ENCODE measurements at regions not wholly inside any gene's neighbourhood (a gene's known extent, or its start where the extent isn't known, plus 50 kb on each side); places are given as distances from the start of the nearest gene placed in this dataset.

DNA sequence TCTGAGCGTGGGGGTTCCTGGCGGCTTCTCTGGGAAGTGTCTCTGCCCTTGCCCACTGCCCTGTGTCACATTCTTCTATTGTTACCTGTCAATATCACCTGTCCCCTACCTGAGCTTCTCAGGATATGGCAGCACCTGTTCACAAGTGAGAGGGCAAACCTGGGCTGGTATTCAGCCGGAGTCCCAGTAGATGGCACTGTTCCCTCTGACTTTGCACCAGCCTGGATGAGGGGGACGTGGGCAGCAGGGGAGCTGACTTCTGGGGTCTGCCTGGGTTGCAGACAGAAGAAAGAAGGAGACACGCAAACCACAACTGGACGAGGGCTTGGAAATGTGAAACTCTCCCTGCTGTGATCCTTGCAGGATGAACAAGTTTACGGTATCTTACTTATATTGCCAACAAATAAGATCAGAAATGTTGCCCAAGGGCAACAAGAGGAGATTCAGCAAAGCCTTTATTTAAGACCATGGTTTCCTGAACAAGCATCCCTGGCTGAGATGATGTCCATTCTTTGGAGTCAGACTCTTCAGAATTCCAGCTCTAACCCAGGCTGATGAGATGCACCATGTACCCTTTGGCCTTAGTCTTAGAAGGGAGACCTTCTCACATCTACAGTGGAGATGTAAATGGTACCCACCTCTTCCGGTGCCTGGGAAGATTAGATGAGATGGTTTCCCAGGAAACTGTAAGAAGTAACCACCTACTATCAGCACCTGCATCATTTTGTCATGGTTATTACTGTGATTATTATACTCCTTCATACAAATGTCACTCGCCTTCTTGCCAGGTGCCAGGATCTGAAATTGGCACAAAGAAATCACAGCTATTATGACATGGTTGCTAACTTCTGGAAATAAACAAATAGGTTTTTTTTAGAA, 400.0 kb upstream of the CDH4 start:
- H3K9ac ChIP-seq = no peak overlapping the region
- H3K4me1 ChIP-seq (ENCODE audit: control insufficient read depth in 1 of 2, insufficient read depth in 2 of 2, low read depth in 1 of 2, low read length in 1 of 2) = no peaks in the 10 kb centered on the region
- no peaks in the 10 kb centered on the region for H3K27me3 ChIP-seq (ENCODE audit: insufficient read depth)
- POLR2A ChIA-PET = no interaction called here
- CTCF ChIA-PET = interaction anchor here (0.6 to 1.7 kb wide), 8 partner anchors 8 to 794 kb away, joined by 3 to 7 read pairs (median 3); no protein-coding TSS in a partner anchor
- no peaks in the 10 kb centered on the region for H3K79me2 ChIP-seq (ENCODE audit: insufficient read depth)
- WGBS (ENCODE audit: low lambda C conversion rate) = 14% methylated on average over 9 of the region's 9 CpGs
- H4K20me1 ChIP-seq (ENCODE audit: insufficient read depth) = no peaks in the 10 kb centered on the region
- no peaks in the 10 kb centered on the region for H3K9me3 ChIP-seq
- H3F3A ChIP-seq (replicated peaks; ENCODE audit: insufficient read depth) = no peaks in the 10 kb centered on the region
- no peak overlapping the region for H3K27ac ChIP-seq (ENCODE audit: low read depth in 2 of 2, low read length in 1 of 2)
- no peaks in the 10 kb centered on the region for H3K36me3 ChIP-seq (replicated peaks in 1 of 2; ENCODE audit: control insufficient read depth in 1 of 2, insufficient read depth in 2 of 2, low read length in 1 of 2)
- TF ChIP-seq, protein P1, sequence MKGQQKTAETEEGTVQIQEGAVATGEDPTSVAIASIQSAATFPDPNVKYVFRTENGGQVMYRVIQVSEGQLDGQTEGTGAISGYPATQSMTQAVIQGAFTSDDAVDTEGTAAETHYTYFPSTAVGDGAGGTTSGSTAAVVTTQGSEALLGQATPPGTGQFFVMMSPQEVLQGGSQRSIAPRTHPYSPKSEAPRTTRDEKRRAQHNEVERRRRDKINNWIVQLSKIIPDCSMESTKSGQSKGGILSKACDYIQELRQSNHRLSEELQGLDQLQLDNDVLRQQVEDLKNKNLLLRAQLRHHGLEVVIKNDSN (IDR thresholded peaks at IDR 0.05; ENCODE audit: borderline replicate concordance, low read depth) = no peak
- TF ChIP-seq RAD21 (IDR thresholded peaks at IDR 0.05; ENCODE audit: low read length) = peak; percentile 52
- DNase-seq = peak; percentile 28
- no peaks in the 10 kb centered on the region for H3K9me2 ChIP-seq
- H3K4me3 ChIP-seq (ENCODE audit: low read depth in 2 of 2, low read length in 1 of 2) = peak overlapping the region in 1 of 2 experiments; percentile 41; a peak in 1 of 4 replicates
- H3K4me2 ChIP-seq = no peak overlapping the region
- no peak overlapping the region for H2AFZ ChIP-seq (ENCODE audit: low read depth)

DNA sequence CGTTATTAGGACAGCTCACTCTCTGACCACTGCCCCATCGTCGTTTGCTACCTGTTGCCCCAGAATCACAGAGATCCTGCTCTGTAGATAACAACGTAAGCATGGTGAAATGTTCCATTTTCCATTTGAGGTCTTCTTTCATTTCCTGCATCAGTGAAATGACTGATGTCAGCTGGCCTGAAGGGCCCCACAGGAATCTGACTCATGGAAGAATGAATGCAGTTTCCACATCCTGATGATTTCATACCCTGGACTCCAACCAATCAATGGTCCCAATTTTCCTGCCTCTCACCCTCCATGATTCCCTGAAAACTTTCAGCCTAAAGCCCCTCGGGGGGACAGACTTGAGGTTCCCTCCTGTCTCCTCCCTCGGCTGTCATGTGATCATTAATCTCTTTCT, 394.4 kb upstream of the CDH4 start:
- Histone ChIP-seq H3K4me2 (no peak overlapping the region), H3K9me3 (no peaks in the 10 kb centered on the region), H3K27ac (ENCODE audit: low read depth in 2 of 2, low read length in 1 of 2) (no peak overlapping the region), H4K20me1 (ENCODE audit: insufficient read depth) (no peaks in the 10 kb centered on the region), H3K79me2 (ENCODE audit: insufficient read depth) (no peaks in the 10 kb centered on the region), H3K36me3 (replicated peaks in 1 of 2; ENCODE audit: control insufficient read depth in 1 of 2, insufficient read depth in 2 of 2, low read length in 1 of 2) (no peaks in the 10 kb centered on the region), H3K4me3 (ENCODE audit: low read depth in 2 of 2, low read length in 1 of 2) (no peak overlapping the region), H3K4me1 (ENCODE audit: control insufficient read depth in 1 of 2, insufficient read depth in 2 of 2, low read depth in 1 of 2, low read length in 1 of 2) (no peaks in the 10 kb centered on the region), H2AFZ (ENCODE audit: low read depth) (no peak overlapping the region), H3K9me2 (no peaks in the 10 kb centered on the region), H3K27me3 (ENCODE audit: insufficient read depth) (no peaks in the 10 kb centered on the region), H3F3A (replicated peaks; ENCODE audit: insufficient read depth) (no peaks in the 10 kb centered on the region), H3K9ac (no peak overlapping the region)
- WGBS (ENCODE audit: low lambda C conversion rate) = 12% methylated on average over 6 of the region's 6 CpGs
- CTCF ChIA-PET = no interaction called here
- TF ChIP-seq MEF2A (IDR thresholded peaks at IDR 0.05; ENCODE audit: borderline replicate concordance, low read depth) = no peak
- no peak for TF ChIP-seq EZH2phosphoT487 (IDR thresholded peaks at IDR 0.05; ENCODE audit: borderline replicate concordance, low read depth)
- TF ChIP-seq RXRA (IDR thresholded peaks at IDR 0.05; ENCODE audit: borderline replicate concordance, low read depth) = no peak
- TF ChIP-seq, protein P2, sequence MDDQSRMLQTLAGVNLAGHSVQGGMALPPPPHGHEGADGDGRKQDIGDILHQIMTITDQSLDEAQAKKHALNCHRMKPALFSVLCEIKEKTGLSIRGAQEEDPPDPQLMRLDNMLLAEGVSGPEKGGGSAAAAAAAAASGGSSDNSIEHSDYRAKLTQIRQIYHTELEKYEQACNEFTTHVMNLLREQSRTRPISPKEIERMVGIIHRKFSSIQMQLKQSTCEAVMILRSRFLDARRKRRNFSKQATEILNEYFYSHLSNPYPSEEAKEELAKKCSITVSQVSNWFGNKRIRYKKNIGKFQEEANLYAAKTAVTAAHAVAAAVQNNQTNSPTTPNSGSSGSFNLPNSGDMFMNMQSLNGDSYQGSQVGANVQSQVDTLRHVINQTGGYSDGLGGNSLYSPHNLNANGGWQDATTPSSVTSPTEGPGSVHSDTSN (IDR thresholded peaks at IDR 0.05) = no peak
- no peak for TF ChIP-seq TCF12 (IDR thresholded peaks at IDR 0.05)
- TF ChIP-seq RCOR1 (IDR thresholded peaks at IDR 0.05; ENCODE audit: low read length) = no peak
- DNase-seq = no peak
- POLR2A ChIA-PET = no interaction called here

DNA sequence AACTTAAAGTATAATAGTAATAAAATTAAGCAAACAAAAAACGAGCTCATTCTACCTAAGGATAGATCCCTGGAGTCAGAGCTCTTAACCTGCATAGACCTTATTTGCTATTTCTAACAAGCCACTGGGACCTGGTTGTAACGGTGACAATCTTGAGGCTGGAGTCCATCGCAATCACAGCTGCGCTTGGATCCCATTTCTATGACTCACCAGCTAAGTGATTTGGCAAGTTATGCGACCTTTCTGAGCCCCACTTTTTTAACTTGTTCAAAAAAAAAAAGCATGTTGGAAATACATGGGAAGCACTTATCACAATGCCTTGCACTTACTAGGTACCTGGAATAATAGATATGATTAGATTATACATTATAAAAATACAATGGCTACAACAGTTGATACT, 389.5 kb upstream of the CDH4 start:
- H3K27ac ChIP-seq (ENCODE audit: low read depth in 2 of 2, low read length in 1 of 2) = no peak overlapping the region
- H3K4me2 ChIP-seq = no peak overlapping the region
- TF ChIP-seq SMC3 (IDR thresholded peaks at IDR 0.05; ENCODE audit: low read depth, low read length) (no peak), YY1 (IDR thresholded peaks at IDR 0.05; ENCODE audit: low read depth) (no peak), JUND (IDR thresholded peaks at IDR 0.05) (no peak), RXRA (IDR thresholded peaks at IDR 0.05; ENCODE audit: borderline replicate concordance, low read depth) (no peak), CHD2 (IDR thresholded peaks at IDR 0.05; ENCODE audit: low read length, partially characterized antibody) (no peak), NRF1 (IDR thresholded peaks at IDR 0.05; ENCODE audit: low read depth, low read length) (no peak), FOXJ3 (CRISPR knock-in tag; IDR thresholded peaks at IDR 0.05) (no peak), NFIC (IDR thresholded peaks at IDR 0.05; ENCODE audit: borderline replicate concordance) (no peak), TEAD4 (IDR thresholded peaks at IDR 0.05; ENCODE audit: borderline replicate concordance, insufficient read depth) (no peak)
- TF ChIP-seq, protein P3, sequence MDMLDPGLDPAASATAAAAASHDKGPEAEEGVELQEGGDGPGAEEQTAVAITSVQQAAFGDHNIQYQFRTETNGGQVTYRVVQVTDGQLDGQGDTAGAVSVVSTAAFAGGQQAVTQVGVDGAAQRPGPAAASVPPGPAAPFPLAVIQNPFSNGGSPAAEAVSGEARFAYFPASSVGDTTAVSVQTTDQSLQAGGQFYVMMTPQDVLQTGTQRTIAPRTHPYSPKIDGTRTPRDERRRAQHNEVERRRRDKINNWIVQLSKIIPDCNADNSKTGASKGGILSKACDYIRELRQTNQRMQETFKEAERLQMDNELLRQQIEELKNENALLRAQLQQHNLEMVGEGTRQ (IDR thresholded peaks at IDR 0.05; ENCODE audit: borderline replicate concordance, low read depth, low read length) = no peak
- no peaks in the 10 kb centered on the region for H3K9me3 ChIP-seq
- DNase-seq = no peak
- no peaks in the 10 kb centered on the region for H3F3A ChIP-seq (replicated peaks; ENCODE audit: insufficient read depth)
- no peaks in the 10 kb centered on the region for H3K79me2 ChIP-seq (ENCODE audit: insufficient read depth)
- H3K4me1 ChIP-seq (ENCODE audit: control insufficient read depth in 1 of 2, insufficient read depth in 2 of 2, low read depth in 1 of 2, low read length in 1 of 2) = no peaks in the 10 kb centered on the region
- H3K9ac ChIP-seq = no peak overlapping the region
- H4K20me1 ChIP-seq (ENCODE audit: insufficient read depth) = no peaks in the 10 kb centered on the region
- H3K27me3 ChIP-seq (ENCODE audit: insufficient read depth) = no peaks in the 10 kb centered on the region
- no peak overlapping the region for H2AFZ ChIP-seq (ENCODE audit: low read depth)
- 46% methylated on average over 5 of the region's 5 CpGs for WGBS (ENCODE audit: low lambda C conversion rate)
- ChIA-PET CTCF (no interaction called here), POLR2A (no interaction called here)
- no peaks in the 10 kb centered on the region for H3K36me3 ChIP-seq (replicated peaks in 1 of 2; ENCODE audit: control insufficient read depth in 1 of 2, insufficient read depth in 2 of 2, low read length in 1 of 2)
- H3K4me3 ChIP-seq (ENCODE audit: low read depth in 2 of 2, low read length in 1 of 2) = no peak overlapping the region
- 0 out of 2 replicates have a peak, but pooled peaks cover 2% of the 10 kb centered on the region for H3K9me2 ChIP-seq

Data from SK-N-SH (cell line).